Kidney (tissue), 13 donors: ENCODE measurements at regions not wholly inside any gene's neighbourhood (a gene's known extent, or its start where the extent isn't known, plus 50 kb on each side); places are given as distances from the start of the nearest gene placed in this dataset.
A peak's percentile ranks its signal among the peaks of the same experiment; 100 is the strongest.

Experiments
- DNase-seq, 5 donors: peaks; one replicate each; pipeline ENCODE4 v3.0.0-alpha.2; 2013 to 2020
- FAIRE-seq: peaks from 2 replicates; lab custom pipeline; 2012; peaks lifted over from hg19 to GRCh38; lab: Jason Lieb, UNC
- H3K27ac ChIP-seq, 2 donors: one replicate each; pipeline ENCODE4 v1.7.0; 2013; ENCODE audit warnings: low read depth in 2 of 2, low read length in 2 of 2, inconsistent platforms in 1 of 2
- H3K27me3 ChIP-seq: one replicate; pipeline ENCODE4 v1.7.1; 2013; ENCODE audit warnings: low read length, inconsistent platforms; ENCODE audit not compliant: control insufficient read depth, insufficient read depth
- H3K36me3 ChIP-seq, 3 donors: one replicate each; pipeline versions ENCODE4 v1.7.0 to v1.7.1; 2013; ENCODE audit warnings: low read length in 3 of 3, control low read depth in 1 of 3, inconsistent platforms in 1 of 3; ENCODE audit not compliant: insufficient read depth in 3 of 3, control insufficient read depth in 2 of 3
- H3K4me1 ChIP-seq, 3 donors: one replicate each; pipeline versions ENCODE4 v1.7.0 to v1.7.1; 2013; ENCODE audit warnings: low read length in 3 of 3, inconsistent platforms in 1 of 3, low read depth in 1 of 3; ENCODE audit not compliant: control insufficient read depth in 2 of 3, insufficient read depth in 2 of 3
- H3K4me3 ChIP-seq, 3 donors: one replicate each; pipeline versions ENCODE4 v1.7.0 to v1.8.1; 2013; ENCODE audit warnings: low read length in 3 of 3, control low read depth in 1 of 3, inconsistent platforms in 1 of 3
- H3K9ac ChIP-seq, 3 donors: one replicate each; pipeline versions ENCODE4 v1.7.0 to v1.7.1; 2013; ENCODE audit warnings: low read length in 3 of 3, control low read depth in 1 of 3, inconsistent platforms in 1 of 3
- H3K9me3 ChIP-seq, 3 donors: one replicate each; pipeline versions ENCODE4 v1.7.0 to v1.7.1; 2013; ENCODE audit warnings: low read length in 3 of 3, control low read depth in 1 of 3, inconsistent platforms in 1 of 3; ENCODE audit not compliant: control insufficient read depth in 2 of 3, insufficient read depth in 1 of 3
- CTCF ChIP-seq: IDR thresholded peaks from 3 replicates; pipeline ENCODE4 v1.5.1; 2012; ENCODE audit warnings: mild to moderate bottlenecking, moderate library complexity, borderline replicate concordance; ENCODE audit not compliant: insufficient read depth; ENCODE audit errors: extremely low read depth
- intact Hi-C: fragments of 100-400 bp; cut with DNase I; formaldehyde crosslinking; loops from one replicate; pipeline ENCODE4 v1.11.1; 2022
- donor health status: control.
- donor health status: control.
- donor health status: control.
- donor health status: control.
- donor health status: control.
- donor health status: DM: yes; HTN: yes; CAD: no.
- donor health status: Normal renal cell carcinoma (clear cell type).

DNA sequence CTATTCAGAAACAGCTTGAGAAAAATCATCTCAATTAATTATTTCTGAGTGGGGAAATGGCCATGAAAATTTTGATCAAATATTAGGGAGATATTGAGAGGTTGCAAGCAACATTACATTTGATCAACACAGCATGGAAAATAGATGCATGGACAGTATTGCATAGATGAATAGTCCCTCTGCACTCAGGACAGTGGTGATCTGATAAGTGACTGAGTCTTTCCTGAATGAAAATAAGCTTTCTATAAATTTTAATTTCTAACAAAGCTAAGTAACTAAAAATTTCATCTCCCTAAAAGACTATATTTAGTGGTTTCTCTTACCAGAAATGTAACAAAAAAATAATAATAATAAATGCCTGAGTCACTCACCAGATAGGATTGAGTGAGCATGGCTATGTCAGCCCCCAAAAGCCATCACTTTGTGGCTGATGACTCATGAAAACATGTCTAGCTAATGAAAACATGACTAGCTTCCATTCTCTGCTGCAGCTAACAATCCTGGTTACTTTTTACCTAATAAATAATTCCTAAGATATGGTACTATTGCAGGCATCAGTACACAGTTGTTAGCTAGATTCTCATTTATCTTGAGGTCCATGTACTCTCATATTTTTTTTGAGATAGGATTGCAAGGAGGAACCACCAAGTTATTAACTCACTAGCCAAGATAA lies 1294.8 kb upstream of the ACO1 start:
- no peak for FAIRE-seq
- intact Hi-C loops, result no loop called here
- no peak overlapping the region for H3K27ac ChIP-seq
- no peaks in the 10 kb centered on the region for H3K27me3 ChIP-seq
- TF ChIP-seq CTCF, result no peak
- no peak overlapping the region for H3K9ac ChIP-seq
- no peaks in the 10 kb centered on the region for H3K9me3 ChIP-seq
- no peak for DNase-seq
- no peaks in the 10 kb centered on the region for H3K4me1 ChIP-seq
- no peak overlapping the region for H3K4me3 ChIP-seq
- no peaks in the 10 kb centered on the region for H3K36me3 ChIP-seq

DNA sequence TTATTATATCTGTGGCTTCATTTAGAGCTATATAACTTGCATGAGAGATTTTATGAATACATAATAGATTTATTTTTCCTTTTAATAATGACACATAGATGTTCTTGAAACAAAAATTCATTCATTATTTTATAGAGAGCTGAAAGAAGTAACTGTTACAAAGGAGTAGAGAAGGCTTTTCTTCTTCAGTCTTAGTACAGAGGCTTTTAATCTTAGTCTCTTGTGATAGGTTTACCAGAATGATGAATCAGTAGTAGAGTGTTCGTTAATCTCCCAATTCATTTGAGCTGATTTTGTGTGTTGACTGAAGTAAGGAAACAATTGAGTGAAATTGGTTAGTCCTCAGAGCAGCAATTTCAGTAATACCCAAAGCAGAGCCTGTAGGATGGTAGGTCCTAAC lies 1284.1 kb upstream of the ACO1 start:
- Histone ChIP-seq H3K4me3 (no peak overlapping the region), H3K27ac (no peak overlapping the region), H3K9ac (no peak overlapping the region), H3K36me3 (no peaks in the 10 kb centered on the region), H3K9me3 (no peaks in the 10 kb centered on the region), H3K4me1 (no peaks in the 10 kb centered on the region), H3K27me3 (no peaks in the 10 kb centered on the region)
- DNase-seq (no peak), FAIRE-seq (no peak)
- intact Hi-C loops, result no loop called here
- TF ChIP-seq CTCF, result no peak

DNA sequence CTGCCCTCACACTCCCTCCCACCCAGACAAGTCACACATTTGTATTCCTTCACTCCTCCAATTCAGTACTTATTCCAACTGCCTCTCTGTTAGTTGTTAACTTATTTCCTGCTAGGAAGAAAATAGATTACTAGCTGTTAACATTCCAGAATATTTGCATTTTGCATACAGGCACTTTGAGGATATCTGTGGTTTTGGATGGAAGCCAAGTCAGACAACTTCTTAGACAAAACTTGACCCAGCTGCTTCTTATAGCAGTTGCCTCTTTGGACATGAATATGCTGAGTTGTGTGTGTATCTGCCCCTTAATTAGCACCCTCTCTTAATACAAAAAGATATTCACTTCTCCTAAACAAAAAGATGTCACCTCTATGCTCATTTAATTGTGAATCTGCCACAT lies 1280.6 kb upstream of the ACO1 start:
- no peak overlapping the region for H3K9ac ChIP-seq
- H3K27me3 ChIP-seq, result no peaks in the 10 kb centered on the region
- intact Hi-C loops, result no loop called here
- no peaks in the 10 kb centered on the region for H3K9me3 ChIP-seq
- H3K4me1 ChIP-seq, result no peaks in the 10 kb centered on the region
- TF ChIP-seq CTCF, result no peak
- no peak overlapping the region for H3K27ac ChIP-seq
- no peak for FAIRE-seq
- H3K36me3 ChIP-seq, result no peaks in the 10 kb centered on the region
- H3K4me3 ChIP-seq, result no peak overlapping the region
- DNase-seq, result peak in 1 of 5 donors; percentile 12

DNA sequence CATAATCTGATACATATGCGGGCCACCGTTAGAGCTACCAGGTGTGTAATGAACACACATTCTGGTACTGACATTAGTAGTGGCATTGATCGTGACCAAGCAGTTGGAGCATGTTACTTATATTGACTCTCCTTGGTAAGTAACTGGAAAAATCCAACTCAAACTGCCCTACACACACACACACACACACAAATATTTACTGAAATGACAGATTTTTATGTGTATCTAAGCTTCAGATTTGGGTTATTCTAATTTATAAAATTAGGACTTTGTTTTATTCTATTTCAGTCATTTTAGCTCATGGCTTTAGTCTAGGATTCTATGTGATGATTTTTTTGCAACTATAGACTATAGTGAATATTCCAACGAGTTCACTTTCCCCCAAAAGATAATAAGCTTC lies 1280.2 kb upstream of the ACO1 start:
- no peak overlapping the region for H3K4me3 ChIP-seq
- no peaks in the 10 kb centered on the region for H3K4me1 ChIP-seq
- TF ChIP-seq CTCF, result no peak
- H3K9ac ChIP-seq, result no peak overlapping the region
- intact Hi-C loops, result no loop called here
- no peak for DNase-seq
- no peaks in the 10 kb centered on the region for H3K9me3 ChIP-seq
- no peak overlapping the region for H3K27ac ChIP-seq
- no peaks in the 10 kb centered on the region for H3K27me3 ChIP-seq
- H3K36me3 ChIP-seq, result no peaks in the 10 kb centered on the region
- no peak for FAIRE-seq
